SK-N-SH (cell line): ENCODE measurements at regions not wholly inside any gene's neighbourhood (a gene's known extent, or its start where the extent isn't known, plus 50 kb on each side); places are given as distances from the start of the nearest gene placed in this dataset.
A peak's percentile ranks its signal among the peaks of the same experiment; 100 is the strongest.

Experiments
- CTCF ChIA-PET: fragments of 300-600, 350-600 bp; formaldehyde crosslinking; extraction: SDS; loops from one replicate; lab custom pipeline; 2021; lab: Yijun Ruan, JAX
- POLR2A ChIA-PET: fragments of 350-600 bp; sonication (Branson Sonifier 250); formaldehyde crosslinking; extraction: SDS; loops from one replicate; lab custom pipeline; 2020; ENCODE audit warnings: antibody characterized with exemption, inconsistent platforms; lab: Yijun Ruan, JAX
- DNase-seq: peaks from one replicate; pipeline ENCODE4 v3.0.0; 2012
- H2AFZ ChIP-seq: fragments of 200-600 bp; sonication (generic); 2 replicates; pipeline ENCODE4 v1.8.1; 2016; ENCODE audit warnings: antibody characterized with exemption, mild to moderate bottlenecking, low read depth
- H3F3A ChIP-seq: fragments of 200-600 bp; sonication (generic); replicated peaks from 2 replicates; pipeline ENCODE3; 2016; ENCODE audit warnings: antibody characterized with exemption, mild to moderate bottlenecking; ENCODE audit not compliant: insufficient read depth
- H3K27ac ChIP-seq, 2 experiments: fragments of 200-500 bp in 1 of 2; fragments of 200-600 bp in 1 of 2; sonication (Bioruptor generic) in 1 of 2; sonication (generic), shearing (Covaris generic) in 1 of 2; 2 replicates each; pipeline versions ENCODE4 v1.5.1 to v1.6.1; 2014 to 2016; ENCODE audit warnings: low read depth in 2 of 2, inconsistent platforms in 1 of 2, low read length in 1 of 2, mild to moderate bottlenecking in 1 of 2, mixed read lengths in 1 of 2
- H3K27me3 ChIP-seq: fragments of 200-600 bp; sonication (generic), shearing (Covaris generic); 2 replicates; pipeline ENCODE4 v1.6.1; 2016; ENCODE audit warnings: mixed run types; ENCODE audit not compliant: insufficient read depth
- H3K36me3 ChIP-seq, 2 experiments: fragments of 200-500 bp in 1 of 2; fragments of 200-600 bp in 1 of 2; sonication (Bioruptor generic) in 1 of 2; sonication (generic) in 1 of 2; replicated peaks in 1 of 2; 2 replicates each; pipeline versions ENCODE3 to v1.5.1; 2014 to 2016; ENCODE audit warnings: low read length in 1 of 2, mild to moderate bottlenecking in 1 of 2; ENCODE audit not compliant: insufficient read depth in 2 of 2, control insufficient read depth in 1 of 2
- H3K4me1 ChIP-seq, 2 experiments: fragments of 200-500 bp in 1 of 2; fragments of 200-600 bp in 1 of 2; sonication (Bioruptor generic) in 1 of 2; sonication (generic), shearing (Covaris generic) in 1 of 2; 2 replicates each; pipeline versions ENCODE4 v1.5.1 to v1.6.1; 2014 to 2016; ENCODE audit warnings: low read depth in 1 of 2, low read length in 1 of 2, mixed run types in 1 of 2; ENCODE audit not compliant: insufficient read depth in 2 of 2, control insufficient read depth in 1 of 2
- H3K4me2 ChIP-seq: fragments of 200-600 bp; sonication (generic), shearing (Covaris generic); 2 replicates; pipeline ENCODE4 v1.6.1; 2017; ENCODE audit warnings: mixed run types
- H3K4me3 ChIP-seq, 2 experiments: fragments of 200-500 bp in 1 of 2; fragments of 200-600 bp in 1 of 2; sonication (Bioruptor generic) in 1 of 2; sonication (generic), shearing (Covaris generic) in 1 of 2; 2 replicates each; pipeline versions ENCODE4 v1.5.1 to v1.8.1; 2014 to 2016; ENCODE audit warnings: low read depth in 2 of 2, inconsistent platforms in 1 of 2, low read length in 1 of 2, mild to moderate bottlenecking in 1 of 2, mixed read lengths in 1 of 2, moderate library complexity in 1 of 2
- H3K79me2 ChIP-seq: fragments of 200-600 bp; sonication (generic); 2 replicates; pipeline ENCODE4 v1.8.1; 2017; ENCODE audit warnings: mild to moderate bottlenecking; ENCODE audit not compliant: insufficient read depth
- H3K9ac ChIP-seq: fragments of 200-600 bp; sonication (generic); 2 replicates; pipeline ENCODE4 v1.6.1; 2017; ENCODE audit warnings: mixed run types
- H3K9me2 ChIP-seq: fragments of 200-600 bp; sonication (generic); 2 replicates; pipeline ENCODE4 v1.6.1; 2017; ENCODE audit warnings: mixed run types
- H3K9me3 ChIP-seq: fragments of 200-600 bp; sonication (generic); 2 replicates; pipeline ENCODE4 v1.6.1; 2017; ENCODE audit warnings: mixed run types, mild to moderate bottlenecking, moderate library complexity
- H4K20me1 ChIP-seq: fragments of 200-600 bp; sonication (generic); 2 replicates; pipeline ENCODE4 v1.6.1; 2017; ENCODE audit warnings: mild to moderate bottlenecking, mixed run types; ENCODE audit not compliant: insufficient read depth
- CTCF ChIP-seq: fragments of 200-600 bp; sonication (generic); IDR thresholded peaks from 2 replicates; pipeline ENCODE4 v1.6.1; 2017; ENCODE audit warnings: antibody characterized with exemption, mild to moderate bottlenecking, moderate library complexity
- FOSL2 ChIP-seq: IDR thresholded peaks from 2 replicates; pipeline ENCODE4 v1.4.0; 2012; ENCODE audit warnings: low read depth, mild to moderate bottlenecking, moderate library complexity, borderline replicate concordance
- GABPA ChIP-seq: IDR thresholded peaks from 2 replicates; pipeline ENCODE4 v1.4.0; 2012; ENCODE audit warnings: low read depth, mild to moderate bottlenecking
- GATA2 ChIP-seq: sonication (generic); formaldehyde crosslinking; IDR thresholded peaks from 2 replicates; pipeline ENCODE4 v1.5.0; 2020; ENCODE audit warnings: mild to moderate bottlenecking, missing genetic modification reagents
- JUND ChIP-seq: IDR thresholded peaks from 2 replicates; pipeline ENCODE4 v1.4.0; 2012
- MXI1 ChIP-seq: IDR thresholded peaks from 2 replicates; pipeline ENCODE4 v1.6.1; 2012; ENCODE audit warnings: mild to moderate bottlenecking, low read depth, low read length, improper control_type of control experiment
- NFIC ChIP-seq: IDR thresholded peaks from 2 replicates; pipeline ENCODE4 v1.4.0; 2012; ENCODE audit warnings: borderline replicate concordance
- POLR2AphosphoS5 ChIP-seq: IDR thresholded peaks from 2 replicates; pipeline ENCODE4 v1.6.1; 2012; ENCODE audit warnings: low read depth, low read length
- RAD21 ChIP-seq: IDR thresholded peaks from 2 replicates; pipeline ENCODE4 v1.6.1; 2012; ENCODE audit warnings: mild to moderate bottlenecking, low read length
- RCOR1 ChIP-seq: fragments of 150-350 bp; IDR thresholded peaks from 2 replicates; pipeline ENCODE4 v1.6.1; 2017; ENCODE audit warnings: antibody characterized with exemption, low read length
- RFX5 ChIP-seq: IDR thresholded peaks from 2 replicates; pipeline ENCODE4 v1.6.1; 2012; ENCODE audit warnings: mild to moderate bottlenecking, improper control_type of control experiment, low read length
- SIN3A ChIP-seq: IDR thresholded peaks from 2 replicates; pipeline ENCODE4 v1.6.1; 2012; ENCODE audit warnings: low read depth, mild to moderate bottlenecking, low read length, moderate library complexity, borderline replicate concordance
- SMC3 ChIP-seq: IDR thresholded peaks from 2 replicates; pipeline ENCODE4 v1.6.1; 2012; ENCODE audit warnings: low read depth, low read length, improper control_type of control experiment
- USF1 ChIP-seq: IDR thresholded peaks from 2 replicates; pipeline ENCODE4 v1.4.0; 2012; ENCODE audit warnings: low read depth, borderline replicate concordance
- WGBS: methylation state at CpG from one replicate; pipeline ENCODE4 v1.1.6; 2017; ENCODE audit warnings: low lambda C conversion rate; 5-methylcytosine and 5-hydroxymethylcytosine counted together
- TF ChIP-seq, protein P1 (sequence below): IDR thresholded peaks from 2 replicates; pipeline ENCODE4; 2012
- TF ChIP-seq, protein P2 (sequence below): IDR thresholded peaks from 2 replicates; pipeline ENCODE4 v1.4.0; 2012; ENCODE audit warnings: low read depth, borderline replicate concordance
- TF ChIP-seq, protein P3 (sequence below): IDR thresholded peaks from 2 replicates; pipeline ENCODE4 v1.6.1; 2012; ENCODE audit warnings: mild to moderate bottlenecking, low read depth, low read length, moderate library complexity

DNA sequence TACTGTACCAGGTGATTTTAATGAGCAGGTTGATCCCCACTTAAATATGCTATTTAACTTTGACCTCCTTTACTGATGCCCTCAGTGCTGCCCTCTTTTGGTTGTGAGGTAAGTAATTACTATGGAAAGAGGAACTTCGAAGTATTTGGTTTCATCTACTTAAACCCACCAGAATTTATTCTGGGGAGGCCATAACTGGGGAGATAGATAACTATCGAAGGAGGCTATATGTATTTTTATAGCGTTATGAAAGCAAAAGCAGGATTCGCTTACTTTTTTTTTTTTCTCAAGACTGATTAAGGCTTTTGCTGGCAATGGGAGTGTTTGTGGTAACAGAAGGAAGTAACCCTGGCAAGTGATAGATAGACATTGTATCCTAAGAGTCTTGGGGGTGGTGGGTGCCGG is 168.9 kb upstream of the CENPW start:
- POLR2A ChIA-PET = no interaction called here
- CTCF ChIA-PET = interaction anchor here (1.2 to 1.9 kb wide), 4 partner anchors 27 to 633 kb away, joined by 3 to 7 read pairs (median 4); no protein-coding TSS in a partner anchor

GRCh38 chr6:126172131-126172530 is 167.8 kb upstream of the CENPW start:
- H3K4me1 ChIP-seq = no peaks in the 10 kb centered on the region
- TF ChIP-seq MXI1 (no peak), RFX5 (no peak), USF1 (no peak), FOSL2 (no peak), SIN3A (no peak), RAD21 (no peak), JUND (no peak), NFIC (no peak), RCOR1 (no peak), GATA2 (CRISPR knock-in tag) (no peak)
- TF ChIP-seq, protein P1, sequence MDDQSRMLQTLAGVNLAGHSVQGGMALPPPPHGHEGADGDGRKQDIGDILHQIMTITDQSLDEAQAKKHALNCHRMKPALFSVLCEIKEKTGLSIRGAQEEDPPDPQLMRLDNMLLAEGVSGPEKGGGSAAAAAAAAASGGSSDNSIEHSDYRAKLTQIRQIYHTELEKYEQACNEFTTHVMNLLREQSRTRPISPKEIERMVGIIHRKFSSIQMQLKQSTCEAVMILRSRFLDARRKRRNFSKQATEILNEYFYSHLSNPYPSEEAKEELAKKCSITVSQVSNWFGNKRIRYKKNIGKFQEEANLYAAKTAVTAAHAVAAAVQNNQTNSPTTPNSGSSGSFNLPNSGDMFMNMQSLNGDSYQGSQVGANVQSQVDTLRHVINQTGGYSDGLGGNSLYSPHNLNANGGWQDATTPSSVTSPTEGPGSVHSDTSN = no peak
- TF ChIP-seq, protein P2, sequence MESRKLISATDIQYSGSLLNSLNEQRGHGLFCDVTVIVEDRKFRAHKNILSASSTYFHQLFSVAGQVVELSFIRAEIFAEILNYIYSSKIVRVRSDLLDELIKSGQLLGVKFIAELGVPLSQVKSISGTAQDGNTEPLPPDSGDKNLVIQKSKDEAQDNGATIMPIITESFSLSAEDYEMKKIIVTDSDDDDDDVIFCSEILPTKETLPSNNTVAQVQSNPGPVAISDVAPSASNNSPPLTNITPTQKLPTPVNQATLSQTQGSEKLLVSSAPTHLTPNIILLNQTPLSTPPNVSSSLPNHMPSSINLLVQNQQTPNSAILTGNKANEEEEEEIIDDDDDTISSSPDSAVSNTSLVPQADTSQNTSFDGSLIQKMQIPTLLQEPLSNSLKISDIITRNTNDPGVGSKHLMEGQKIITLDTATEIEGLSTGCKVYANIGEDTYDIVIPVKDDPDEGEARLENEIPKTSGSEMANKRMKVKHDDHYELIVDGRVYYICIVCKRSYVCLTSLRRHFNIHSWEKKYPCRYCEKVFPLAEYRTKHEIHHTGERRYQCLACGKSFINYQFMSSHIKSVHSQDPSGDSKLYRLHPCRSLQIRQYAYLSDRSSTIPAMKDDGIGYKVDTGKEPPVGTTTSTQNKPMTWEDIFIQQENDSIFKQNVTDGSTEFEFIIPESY = no peak
- TF ChIP-seq, protein P3, sequence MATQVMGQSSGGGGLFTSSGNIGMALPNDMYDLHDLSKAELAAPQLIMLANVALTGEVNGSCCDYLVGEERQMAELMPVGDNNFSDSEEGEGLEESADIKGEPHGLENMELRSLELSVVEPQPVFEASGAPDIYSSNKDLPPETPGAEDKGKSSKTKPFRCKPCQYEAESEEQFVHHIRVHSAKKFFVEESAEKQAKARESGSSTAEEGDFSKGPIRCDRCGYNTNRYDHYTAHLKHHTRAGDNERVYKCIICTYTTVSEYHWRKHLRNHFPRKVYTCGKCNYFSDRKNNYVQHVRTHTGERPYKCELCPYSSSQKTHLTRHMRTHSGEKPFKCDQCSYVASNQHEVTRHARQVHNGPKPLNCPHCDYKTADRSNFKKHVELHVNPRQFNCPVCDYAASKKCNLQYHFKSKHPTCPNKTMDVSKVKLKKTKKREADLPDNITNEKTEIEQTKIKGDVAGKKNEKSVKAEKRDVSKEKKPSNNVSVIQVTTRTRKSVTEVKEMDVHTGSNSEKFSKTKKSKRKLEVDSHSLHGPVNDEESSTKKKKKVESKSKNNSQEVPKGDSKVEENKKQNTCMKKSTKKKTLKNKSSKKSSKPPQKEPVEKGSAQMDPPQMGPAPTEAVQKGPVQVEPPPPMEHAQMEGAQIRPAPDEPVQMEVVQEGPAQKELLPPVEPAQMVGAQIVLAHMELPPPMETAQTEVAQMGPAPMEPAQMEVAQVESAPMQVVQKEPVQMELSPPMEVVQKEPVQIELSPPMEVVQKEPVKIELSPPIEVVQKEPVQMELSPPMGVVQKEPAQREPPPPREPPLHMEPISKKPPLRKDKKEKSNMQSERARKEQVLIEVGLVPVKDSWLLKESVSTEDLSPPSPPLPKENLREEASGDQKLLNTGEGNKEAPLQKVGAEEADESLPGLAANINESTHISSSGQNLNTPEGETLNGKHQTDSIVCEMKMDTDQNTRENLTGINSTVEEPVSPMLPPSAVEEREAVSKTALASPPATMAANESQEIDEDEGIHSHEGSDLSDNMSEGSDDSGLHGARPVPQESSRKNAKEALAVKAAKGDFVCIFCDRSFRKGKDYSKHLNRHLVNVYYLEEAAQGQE = no peak

More for the DNA sequence above, 168.9 kb upstream of the CENPW start:
- Histone ChIP-seq H3F3A (no peaks in the 10 kb centered on the region), H3K27me3 (no peaks in the 10 kb centered on the region; the same call in 1 of the 2 replicates), H3K9me2 (no peaks in the 10 kb centered on the region), H3K36me3 (no peaks in the 10 kb centered on the region), H3K79me2 (no peaks in the 10 kb centered on the region), H3K9me3 (no peaks in the 10 kb centered on the region), H3K9ac (no peak overlapping the region), H3K4me3 (no peak overlapping the region), H2AFZ (no peak overlapping the region), H3K4me1 (no peaks in the 10 kb centered on the region), H4K20me1 (no peaks in the 10 kb centered on the region), H3K27ac (no peak overlapping the region), H3K4me2 (no peak overlapping the region)
- WGBS = 46% methylated on average over 5 of the region's 5 CpGs
- TF ChIP-seq GABPA = no peak
- peak; percentile 70 for TF ChIP-seq CTCF
- TF ChIP-seq POLR2AphosphoS5 = no peak
- TF ChIP-seq RAD21 = peak; percentile 58
- peak; percentile 46 for TF ChIP-seq SMC3
- DNase-seq = peak; percentile 6

More at GRCh38 chr6:126172131-126172530, 167.8 kb upstream of the CENPW start:
- no peaks in the 10 kb centered on the region for H4K20me1 ChIP-seq
- H3K36me3 ChIP-seq = no peaks in the 10 kb centered on the region
- WGBS = 88% methylated on average over 2 of the region's 2 CpGs
- no peaks in the 10 kb centered on the region; the same call in 1 of the 2 replicates for H3K27me3 ChIP-seq
- no peak overlapping the region for H3K4me3 ChIP-seq
- no peaks in the 10 kb centered on the region for H3K79me2 ChIP-seq
- H3K27ac ChIP-seq = no peak overlapping the region
- H3K9me2 ChIP-seq = no peaks in the 10 kb centered on the region
- H3K9ac ChIP-seq = no peak overlapping the region
- CTCF ChIA-PET = interaction anchor here (0.6 to 1.0 kb wide), 2 partner anchors 14 to 178 kb away, joined by 3 read pairs; no protein-coding TSS in a partner anchor
- H2AFZ ChIP-seq = no peak overlapping the region
- H3K9me3 ChIP-seq = no peaks in the 10 kb centered on the region
- DNase-seq = no peak
- no peaks in the 10 kb centered on the region for H3F3A ChIP-seq
- POLR2A ChIA-PET = no interaction called here
- no peak overlapping the region for H3K4me2 ChIP-seq
